Activated T-helper 2 cell treated with anti-CD3 and anti-CD28 coated beads, Interferon-gamma antibody, Interleukin-2, Interleukin-4, amounts not matched to agents 10 μg/mL and 5 μg/mL and 100 μg/mL, durations not matched to agents 14 hours and 24 hours and 36 hours (primary cell): ENCODE measurements at regions not wholly inside any gene's neighbourhood (a gene's known extent, or its start where the extent isn't known, plus 50 kb on each side); places are given as distances from the start of the nearest gene placed in this dataset.

ENCODE experiments used
- DNase-seq: peaks from one replicate; pipeline ENCODE4 v3.0.0; 2021; ENCODE audit warnings: low spot score
- H3K27ac Mint-ChIP-seq: one replicate; pipeline ENCODE4 v1.8.0; 2021; ENCODE audit warnings: mixed read lengths
- H3K27me3 Mint-ChIP-seq: one replicate; pipeline ENCODE4 v1.8.0; 2021; ENCODE audit warnings: low read depth, mixed read lengths
- H3K36me3 Mint-ChIP-seq: one replicate; pipeline ENCODE4 v1.8.0; 2021; ENCODE audit warnings: low read depth, mixed read lengths
- H3K4me1 Mint-ChIP-seq: one replicate; pipeline ENCODE4 v1.8.0; 2021; ENCODE audit warnings: low read depth, mixed read lengths
- H3K4me3 Mint-ChIP-seq: one replicate; pipeline ENCODE4 v1.8.0; 2021; ENCODE audit warnings: low read depth, mild to moderate bottlenecking, moderate library complexity, mixed read lengths
- H3K9me3 Mint-ChIP-seq: one replicate; pipeline ENCODE4 v1.8.0; 2021; ENCODE audit warnings: mixed read lengths
- intact Hi-C: fragments of 100-400 bp; cut with micrococcal nuclease; formaldehyde crosslinking; loops from one replicate; pipeline ENCODE4 v1.15.1; 2023

DNA sequence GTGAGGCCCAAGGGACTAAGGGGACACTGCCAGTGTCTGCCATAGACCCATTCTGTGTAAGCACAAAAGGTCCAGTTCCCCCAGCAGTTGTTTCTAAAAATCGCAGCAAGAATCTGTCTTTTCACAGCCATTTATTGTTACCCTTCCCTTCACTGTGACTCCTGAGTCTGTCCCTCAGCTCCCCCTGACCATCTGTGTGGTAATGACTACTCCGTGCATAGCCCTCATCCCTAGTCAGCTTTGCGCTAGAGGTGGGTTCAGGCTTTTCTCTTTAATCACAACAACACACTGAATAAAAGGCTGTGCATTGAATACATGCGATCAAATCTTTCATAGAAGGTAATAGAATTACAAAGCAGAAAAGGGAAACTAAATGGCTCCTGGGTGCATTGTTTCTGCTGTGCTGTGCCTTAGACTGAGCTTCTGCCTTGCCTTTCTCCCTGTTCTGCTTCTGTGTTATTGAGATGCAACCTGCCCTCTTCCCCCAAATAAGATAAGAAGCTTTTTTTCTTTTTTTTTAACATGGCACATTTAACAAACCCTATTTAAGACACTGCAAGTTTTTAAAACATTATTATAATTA lies 836.0 kb upstream of the CDH2 start:
- Mint-ChIP-seq H3K27me3 (no peaks in the 10 kb centered on the region), H3K27ac (no peak overlapping the region), H3K4me3 (no peak overlapping the region), H3K36me3 (no peaks in the 10 kb centered on the region), H3K9me3 (peaks cover 20% of the 10 kb centered on the region), H3K4me1 (no peaks in the 10 kb centered on the region)
- no peak for DNase-seq
- intact Hi-C loops: no loop called here

DNA sequence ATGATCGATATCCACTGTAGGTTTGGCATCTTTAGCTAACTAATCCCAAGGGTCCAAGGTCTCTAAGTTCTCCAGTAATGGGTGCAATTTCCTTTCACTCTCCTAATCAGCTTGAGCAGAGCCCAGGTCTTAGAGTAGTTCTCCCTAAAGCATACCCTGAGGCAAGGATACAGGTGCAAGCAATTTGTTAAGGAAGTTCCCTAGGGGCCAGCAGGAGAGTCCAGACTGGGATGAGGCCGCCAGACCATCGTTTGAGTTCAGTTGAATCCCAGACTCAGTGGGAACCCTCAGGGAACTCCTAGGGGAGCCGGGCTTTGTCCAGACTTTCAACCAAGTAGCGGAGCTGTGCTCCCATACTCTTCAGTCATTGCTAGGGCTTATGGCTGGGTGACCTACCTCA lies 835.4 kb upstream of the CDH2 start:
- no peak overlapping the region for H3K27ac Mint-ChIP-seq
- intact Hi-C loops: no loop called here
- no peaks in the 10 kb centered on the region for H3K4me1 Mint-ChIP-seq
- no peaks in the 10 kb centered on the region for H3K36me3 Mint-ChIP-seq
- no peaks in the 10 kb centered on the region for H3K27me3 Mint-ChIP-seq
- peaks cover 22% of the 10 kb centered on the region for H3K9me3 Mint-ChIP-seq
- DNase-seq: no peak
- no peak overlapping the region for H3K4me3 Mint-ChIP-seq

DNA sequence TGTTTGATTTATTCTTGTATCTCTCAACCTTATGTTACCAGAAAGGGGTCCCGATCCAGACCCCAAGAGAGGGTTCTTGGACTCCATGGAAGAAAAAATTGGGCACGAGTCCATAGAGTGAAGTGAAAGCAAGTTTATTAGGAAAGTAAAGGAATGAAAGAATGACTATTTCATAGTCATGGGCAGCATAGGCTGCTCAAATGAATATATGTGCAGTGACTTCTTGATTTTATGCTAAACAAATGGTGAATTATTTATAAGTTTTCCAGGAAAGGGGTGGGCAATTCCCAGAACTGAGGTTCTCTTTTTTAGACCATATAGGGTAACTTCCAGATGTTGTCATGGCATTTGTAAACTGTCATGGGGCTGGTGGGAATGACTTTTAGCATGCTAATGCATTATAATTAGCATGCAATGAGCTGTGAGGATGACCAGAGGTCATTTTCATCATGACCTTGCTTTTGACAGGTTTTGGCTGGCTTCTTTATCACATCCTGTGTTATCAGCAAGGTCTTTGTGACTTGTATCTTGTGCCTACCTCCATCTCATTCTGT lies 832.4 kb upstream of the CDH2 start:
- Mint-ChIP-seq H3K36me3 (no peaks in the 10 kb centered on the region), H3K4me1 (no peaks in the 10 kb centered on the region), H3K27me3 (no peaks in the 10 kb centered on the region), H3K4me3 (no peak overlapping the region), H3K9me3 (peaks cover 28% of the 10 kb centered on the region), H3K27ac (no peak overlapping the region)
- DNase-seq: no peak
- intact Hi-C loops: no loop called here

DNA sequence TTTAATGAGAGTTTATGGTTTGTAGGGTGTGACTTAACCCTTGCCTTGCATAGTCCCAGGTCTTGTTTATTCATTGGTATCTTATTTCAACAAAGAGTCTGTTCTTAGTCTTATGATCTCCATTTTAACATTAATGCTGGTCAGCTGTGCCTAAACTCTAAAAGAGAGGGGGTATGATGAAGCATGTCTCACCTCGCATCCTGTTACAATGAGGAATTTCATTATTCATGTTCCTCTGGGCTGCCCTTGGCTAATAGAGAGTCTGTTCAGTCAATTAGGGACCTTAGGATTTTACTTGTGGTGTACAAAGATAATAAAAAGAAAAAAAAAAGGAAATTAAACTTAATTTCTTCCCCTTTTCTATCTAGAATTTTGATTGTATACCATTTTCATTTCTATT lies 831.9 kb upstream of the CDH2 start:
- Mint-ChIP-seq H3K27me3 (no peaks in the 10 kb centered on the region), H3K27ac (no peak overlapping the region), H3K9me3 (peaks cover 28% of the 10 kb centered on the region), H3K4me3 (no peak overlapping the region), H3K4me1 (no peaks in the 10 kb centered on the region), H3K36me3 (no peaks in the 10 kb centered on the region)
- DNase-seq: no peak
- intact Hi-C loops: no loop called here

DNA sequence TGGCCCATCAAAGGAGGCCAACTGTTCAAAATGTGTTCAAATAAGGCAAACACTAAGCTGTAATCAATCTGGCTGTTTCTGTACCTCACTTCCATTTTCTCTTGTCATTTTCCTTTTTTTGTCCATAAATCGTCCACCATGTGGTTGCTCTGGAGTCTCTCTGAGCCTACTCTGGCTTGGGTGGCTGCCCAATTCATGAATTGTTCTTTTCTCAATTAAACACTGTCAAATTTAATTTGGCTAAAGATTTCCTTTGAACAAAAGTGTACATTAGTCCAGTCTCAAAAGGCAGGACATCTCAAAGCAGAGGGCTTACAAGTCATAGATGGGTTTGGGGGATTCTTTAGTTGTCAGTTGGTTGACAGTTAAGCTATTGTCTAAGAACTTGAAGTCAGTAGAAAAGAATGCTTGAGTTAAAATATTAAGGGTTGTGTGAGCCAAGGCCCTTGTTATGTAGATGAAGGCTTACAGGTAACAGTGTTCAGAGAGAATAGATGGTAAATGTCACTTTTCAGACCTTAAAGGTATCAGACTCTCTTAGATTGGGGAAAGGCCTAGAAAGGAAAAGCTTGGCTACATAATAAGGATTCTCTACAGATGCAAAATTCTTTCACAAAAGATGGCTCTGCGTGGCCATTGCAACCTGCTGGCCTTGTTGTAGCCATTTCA lies 831.2 kb upstream of the CDH2 start:
- Mint-ChIP-seq H3K4me3 (no peak overlapping the region), H3K9me3 (peaks cover 27% of the 10 kb centered on the region), H3K27me3 (no peaks in the 10 kb centered on the region), H3K27ac (no peak overlapping the region), H3K4me1 (no peaks in the 10 kb centered on the region), H3K36me3 (no peaks in the 10 kb centered on the region)
- intact Hi-C loops: no loop called here
- no peak for DNase-seq

DNA sequence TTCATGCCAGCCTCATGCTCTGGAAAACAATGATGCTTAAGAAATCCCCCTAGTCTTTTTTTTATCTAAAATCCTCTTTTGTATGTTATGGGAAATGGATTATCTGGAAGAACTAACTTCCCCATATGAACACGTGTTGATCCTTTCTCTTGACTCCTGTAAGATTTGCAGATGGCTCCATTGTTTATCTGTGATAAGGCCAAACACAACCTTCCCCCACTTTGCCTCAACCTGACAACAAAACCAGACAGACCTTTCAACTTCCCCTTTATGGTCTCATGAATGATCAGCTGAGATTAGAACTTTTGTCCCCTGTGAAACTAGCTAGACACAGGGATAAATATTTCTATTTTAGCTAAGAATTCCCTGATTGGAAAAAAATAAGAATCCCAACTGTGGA lies 828.0 kb upstream of the CDH2 start:
- H3K36me3 Mint-ChIP-seq: no peaks in the 10 kb centered on the region

GRCh38 chr18:29003194-29003593 lies 826.3 kb upstream of the CDH2 start:
- H3K27me3 Mint-ChIP-seq: no peaks in the 10 kb centered on the region
- H3K27ac Mint-ChIP-seq: no peak overlapping the region
- H3K4me1 Mint-ChIP-seq: no peaks in the 10 kb centered on the region
- intact Hi-C loops: no loop called here
- no peaks in the 10 kb centered on the region for H3K36me3 Mint-ChIP-seq
- H3K4me3 Mint-ChIP-seq: no peak overlapping the region
- DNase-seq: no peak
- peaks cover 26% of the 10 kb centered on the region for H3K9me3 Mint-ChIP-seq

More for the DNA sequence above, 828.0 kb upstream of the CDH2 start:
- H3K9me3 Mint-ChIP-seq: peaks cover 21% of the 10 kb centered on the region
- no peaks in the 10 kb centered on the region for H3K27me3 Mint-ChIP-seq
- no peaks in the 10 kb centered on the region for H3K4me1 Mint-ChIP-seq
- no peak overlapping the region for H3K4me3 Mint-ChIP-seq
- intact Hi-C loops: no loop called here
- no peak for DNase-seq
- no peak overlapping the region for H3K27ac Mint-ChIP-seq

DNA sequence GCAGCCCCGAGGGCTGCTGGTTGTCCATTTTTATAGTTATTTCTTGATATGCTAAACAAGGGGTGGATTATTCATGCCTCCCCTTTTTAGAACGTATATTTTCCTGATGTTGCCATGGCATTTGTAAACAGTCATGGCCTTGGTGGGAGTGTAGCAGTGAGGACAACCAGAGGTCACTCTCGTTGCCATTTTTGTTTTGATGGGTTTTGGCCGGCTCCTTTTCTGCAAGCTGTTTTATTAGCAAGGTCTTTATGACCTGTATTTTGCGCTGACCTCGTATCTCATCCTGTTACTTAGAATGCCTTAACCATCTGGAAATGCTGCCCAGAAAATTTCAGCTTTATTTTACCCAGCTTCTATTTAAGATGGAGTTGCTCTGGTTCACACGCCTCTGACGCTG lies 825.8 kb upstream of the CDH2 start:
- H3K4me3 Mint-ChIP-seq: no peak overlapping the region
- H3K36me3 Mint-ChIP-seq: no peaks in the 10 kb centered on the region
- no peak for DNase-seq
- intact Hi-C loops: no loop called here
- H3K4me1 Mint-ChIP-seq: no peaks in the 10 kb centered on the region
- H3K27ac Mint-ChIP-seq: no peak overlapping the region
- H3K9me3 Mint-ChIP-seq: peaks cover 22% of the 10 kb centered on the region
- no peaks in the 10 kb centered on the region for H3K27me3 Mint-ChIP-seq

- Mint-ChIP-seq H3K4me1 (no peaks in the 10 kb centered on the region), H3K27me3 (no peaks in the 10 kb centered on the region), H3K9me3 (peaks cover 21% of the 10 kb centered on the region), H3K27ac (no peak overlapping the region), H3K36me3 (no peaks in the 10 kb centered on the region), H3K4me3 (no peak overlapping the region)
- no peak for DNase-seq
- intact Hi-C loops: no loop called here
Measured at GRCh38 chr18:28999726-29000125, 822.8 kb upstream of the CDH2 start.

GRCh38 chr18:28995319-28995718 lies 818.4 kb upstream of the CDH2 start:
- H3K9me3 Mint-ChIP-seq: peaks cover 38% of the 10 kb centered on the region
- no peaks in the 10 kb centered on the region for H3K4me1 Mint-ChIP-seq

DNA sequence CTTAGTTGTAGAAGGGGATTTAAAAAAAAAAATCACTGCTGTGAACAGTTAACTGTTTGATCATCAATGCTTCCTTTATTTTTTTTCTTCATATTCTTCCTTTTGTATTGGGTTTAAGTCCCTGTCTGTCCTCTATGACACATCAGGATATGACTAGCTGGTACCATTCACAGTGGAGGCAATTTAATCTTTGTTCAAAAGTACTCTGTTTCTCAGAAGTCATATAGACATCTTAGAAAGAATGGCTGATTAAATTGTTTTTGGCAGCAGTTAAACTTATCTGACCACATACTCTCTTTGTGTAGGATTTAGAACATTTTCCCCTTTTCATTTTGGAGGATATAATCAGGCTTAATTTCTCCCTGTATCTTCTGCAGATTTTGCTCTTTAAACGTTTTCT lies 807.8 kb upstream of the CDH2 start:
- intact Hi-C loops: no loop called here

More at GRCh38 chr18:28995319-28995718, 818.4 kb upstream of the CDH2 start:
- Mint-ChIP-seq H3K36me3 (no peaks in the 10 kb centered on the region), H3K4me3 (no peak overlapping the region), H3K27me3 (no peaks in the 10 kb centered on the region), H3K27ac (no peak overlapping the region)
- intact Hi-C loops: no loop called here
- DNase-seq: no peak

DNA sequence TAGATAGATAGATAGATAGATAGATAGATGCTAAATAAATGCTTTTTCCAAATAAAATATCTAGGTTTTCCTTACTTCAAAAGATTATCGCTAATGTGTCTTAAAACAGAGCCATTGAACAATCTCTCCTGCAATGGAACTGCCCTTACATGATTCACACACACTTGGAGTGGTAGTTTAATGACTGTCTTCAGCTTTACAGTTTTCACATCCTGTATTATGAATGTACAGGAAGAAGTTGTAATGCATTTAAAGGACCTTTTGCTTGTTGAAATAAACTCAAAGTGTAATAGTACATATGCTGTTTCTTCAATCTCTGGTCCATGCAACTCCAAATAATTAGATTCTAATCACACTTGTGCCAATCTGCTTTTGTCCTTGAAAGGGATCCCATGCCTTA lies 797.6 kb upstream of the CDH2 start:
- Mint-ChIP-seq H3K36me3 (no peaks in the 10 kb centered on the region), H3K9me3 (peaks cover 47% of the 10 kb centered on the region), H3K4me1 (no peaks in the 10 kb centered on the region), H3K27me3 (no peaks in the 10 kb centered on the region), H3K27ac (no peak overlapping the region), H3K4me3 (no peak overlapping the region)
- DNase-seq: no peak
- intact Hi-C loops: no loop called here

More for the DNA sequence above, 807.8 kb upstream of the CDH2 start:
- Mint-ChIP-seq H3K9me3 (peaks cover 24% of the 10 kb centered on the region), H3K27ac (no peak overlapping the region), H3K4me3 (no peak overlapping the region), H3K27me3 (no peaks in the 10 kb centered on the region), H3K4me1 (no peaks in the 10 kb centered on the region), H3K36me3 (no peaks in the 10 kb centered on the region)
- DNase-seq: no peak

GRCh38 chr18:28973324-28973723 lies 796.4 kb upstream of the CDH2 start:
- Mint-ChIP-seq H3K4me1 (no peaks in the 10 kb centered on the region), H3K36me3 (no peaks in the 10 kb centered on the region), H3K27me3 (no peaks in the 10 kb centered on the region), H3K27ac (no peak overlapping the region), H3K9me3 (peaks cover 49% of the 10 kb centered on the region), H3K4me3 (no peak overlapping the region)
- intact Hi-C loops: no loop called here
- no peak for DNase-seq
